NT2/D1 (cell line): ENCODE measurements at regions not wholly inside any gene's neighbourhood (a gene's known extent, or its start where the extent isn't known, plus 50 kb on each side); places are given as distances from the start of the nearest gene placed in this dataset.

Experiments used
- SUZ12 ChIP-seq: IDR thresholded peaks from 2 replicates; pipeline ENCODE4 v1.6.1; 2011; ENCODE audit not compliant: insufficient read length, insufficient read depth; ENCODE audit errors: extremely low read depth
- YY1 ChIP-seq: IDR thresholded peaks from 2 replicates; pipeline ENCODE4 v1.6.1; 2011; ENCODE audit not compliant: insufficient read length, insufficient read depth

- TF ChIP-seq YY1 (no peak), SUZ12 (no peak)
Observed at GRCh38 chr1:209356976-209357377, 226.5 kb upstream of the CAMK1G start.
